Coronary artery (tissue), 2 donors: ENCODE measurements at regions not wholly inside any gene's neighbourhood (a gene's known extent, or its start where the extent isn't known, plus 50 kb on each side); places are given as distances from the start of the nearest gene placed in this dataset.

Experiments
- DNase-seq: peaks from one replicate; pipeline ENCODE4 v3.0.0-alpha.2; 2017; ENCODE audit warnings: low spot score
- H3K27ac ChIP-seq, 2 donors: fragments of 200-600 bp; sonication (generic); one replicate each; pipeline ENCODE4 v1.5.1; 2016 to 2019
- H3K4me3 ChIP-seq: fragments of 200-600 bp; sonication (generic); 2 replicates; pipeline ENCODE4 v1.5.1; 2016; ENCODE audit warnings: mild to moderate bottlenecking, moderate library complexity
- CTCF ChIP-seq: fragments of 200-600 bp; sonication (generic); IDR thresholded peaks from one replicate; pipeline ENCODE4 v1.5.1; 2019; ENCODE audit warnings: antibody characterized with exemption

- Histone ChIP-seq H3K27ac (no peak overlapping the region), H3K4me3 (no peak overlapping the region)
- no peak for DNase-seq
- TF ChIP-seq CTCF: no peak
These were observed 473.9 kb upstream of the PPP2R3A start for GRCh38 chr3:135491491-135492205.

GRCh38 chr3:135495891-135496290 lies 469.6 kb upstream of the PPP2R3A start:
- H3K4me3 ChIP-seq: no peak overlapping the region
- H3K27ac ChIP-seq: no peak overlapping the region
- no peak for DNase-seq
- no peak for TF ChIP-seq CTCF

GRCh38 chr3:135497979-135498378 lies 467.5 kb upstream of the PPP2R3A start:
- TF ChIP-seq CTCF: no peak
- H3K27ac ChIP-seq: no peak overlapping the region

GRCh38 chr3:135499426-135499825 lies 466.1 kb upstream of the PPP2R3A start:
- Histone ChIP-seq H3K4me3 (no peak overlapping the region), H3K27ac (no peak overlapping the region)
- no peak for TF ChIP-seq CTCF
- no peak for DNase-seq

More at GRCh38 chr3:135497979-135498378, 467.5 kb upstream of the PPP2R3A start:
- no peak for DNase-seq
- H3K4me3 ChIP-seq: no peak overlapping the region

- DNase-seq: no peak
- no peak overlapping the region for H3K4me3 ChIP-seq
- no peak for TF ChIP-seq CTCF
- H3K27ac ChIP-seq: no peak overlapping the region
These were observed 465.5 kb upstream of the PPP2R3A start for GRCh38 chr3:135500034-135500433.

- Histone ChIP-seq H3K27ac (no peak overlapping the region), H3K4me3 (no peak overlapping the region)
- TF ChIP-seq CTCF: no peak
- no peak for DNase-seq
These were observed 462.3 kb upstream of the PPP2R3A start for GRCh38 chr3:135503065-135503759.
